GM19372 (cell line): ENCODE measurements at regions not wholly inside any gene's neighbourhood (a gene's known extent, or its start where the extent isn't known, plus 50 kb on each side); places are given as distances from the start of the nearest gene placed in this dataset.

Source experiments
- ATAC-seq: cut with Tn5 transposase; IDR thresholded peaks from one replicate; pipeline ENCODE4 v1.9.1; 2021; ENCODE audit warnings: mild to moderate bottlenecking, low read depth, moderate library complexity; ENCODE audit not compliant: unreplicated experiment

GRCh38 chr10:2748287-2748686, 319.1 kb upstream of the PFKP start:
- ATAC-seq = no peak

GRCh38 chr10:2746638-2747037, 320.7 kb upstream of the PFKP start:
- no peak for ATAC-seq

- ATAC-seq = no peak
Observed at GRCh38 chr10:2745666-2746065, 321.7 kb upstream of the PFKP start.

GRCh38 chr10:2744547-2745200, 322.7 kb upstream of the PFKP start:
- ATAC-seq = no peak

GRCh38 chr10:2734603-2735002, 332.7 kb upstream of the PFKP start:
- ATAC-seq = no peak

- no peak for ATAC-seq
Observed at GRCh38 chr10:2733278-2733963, 333.9 kb upstream of the PFKP start.

GRCh38 chr10:2731940-2732339, 335.4 kb upstream of the PFKP start:
- no peak for ATAC-seq

GRCh38 chr10:2729197-2729596, 338.2 kb upstream of the PFKP start:
- ATAC-seq = no peak

- ATAC-seq = no peak
Observed at GRCh38 chr10:2728087-2728486, 339.3 kb upstream of the PFKP start.

GRCh38 chr10:2716596-2716995, 350.8 kb upstream of the PFKP start:
- ATAC-seq = no peak

GRCh38 chr10:2714597-2714996, 352.8 kb upstream of the PFKP start:
- ATAC-seq = no peak

- no peak for ATAC-seq
Observed at GRCh38 chr10:2703953-2704352, 363.4 kb upstream of the PFKP start.

GRCh38 chr10:2701802-2702201, 365.5 kb upstream of the PFKP start:
- no peak for ATAC-seq

GRCh38 chr10:2700626-2701305, 366.6 kb upstream of the PFKP start:
- peak; percentile 59 for ATAC-seq

GRCh38 chr10:2688958-2689357, 378.4 kb upstream of the PFKP start:
- ATAC-seq = no peak

GRCh38 chr10:2686691-2687090, 380.7 kb upstream of the PFKP start:
- no peak for ATAC-seq

- no peak for ATAC-seq
Observed at GRCh38 chr10:2682491-2682890, 384.9 kb upstream of the PFKP start.

- ATAC-seq = no peak
Observed at GRCh38 chr10:2681891-2682290, 385.5 kb upstream of the PFKP start.

GRCh38 chr10:2680821-2681220, 386.5 kb upstream of the PFKP start:
- ATAC-seq = no peak

- no peak for ATAC-seq
Observed at GRCh38 chr10:2679646-2680045, 387.7 kb upstream of the PFKP start.

GRCh38 chr10:2676455-2676854, 390.9 kb upstream of the PFKP start:
- ATAC-seq = no peak

- no peak for ATAC-seq
Observed at GRCh38 chr10:2674451-2674850, 392.9 kb upstream of the PFKP start.
